ENCODE measurements at regions not wholly inside any gene's neighbourhood (a gene's known extent, or its start where the extent isn't known, plus 50 kb on each side); places are given as distances from the start of the nearest gene placed in this dataset.

DNA sequence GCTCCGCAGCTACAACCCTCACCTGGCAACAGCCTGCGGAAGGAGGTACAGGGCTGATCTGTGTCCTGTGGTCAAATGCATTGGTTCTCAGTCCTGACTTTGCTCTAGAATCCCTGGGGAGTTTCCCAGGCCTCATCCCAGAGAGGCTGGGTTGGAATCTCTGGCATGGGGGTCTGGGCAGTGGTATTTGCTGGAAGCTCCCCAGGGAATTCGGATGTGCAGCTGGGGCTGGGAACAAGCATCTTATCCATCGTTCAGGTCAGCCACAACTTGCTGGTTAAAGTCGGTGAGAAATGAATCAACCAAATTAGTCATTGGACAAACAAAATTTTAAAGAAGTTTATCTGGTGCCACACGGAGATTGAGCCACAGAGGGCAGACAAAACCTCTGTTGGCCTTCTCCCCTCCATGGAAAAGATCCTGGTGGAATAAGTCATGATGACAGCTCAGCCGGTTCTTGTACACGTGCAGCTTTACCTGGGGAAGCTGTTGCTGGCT lies 231.2 kb downstream of the FOXL1 start:
- no peak for DNase-seq

DNA sequence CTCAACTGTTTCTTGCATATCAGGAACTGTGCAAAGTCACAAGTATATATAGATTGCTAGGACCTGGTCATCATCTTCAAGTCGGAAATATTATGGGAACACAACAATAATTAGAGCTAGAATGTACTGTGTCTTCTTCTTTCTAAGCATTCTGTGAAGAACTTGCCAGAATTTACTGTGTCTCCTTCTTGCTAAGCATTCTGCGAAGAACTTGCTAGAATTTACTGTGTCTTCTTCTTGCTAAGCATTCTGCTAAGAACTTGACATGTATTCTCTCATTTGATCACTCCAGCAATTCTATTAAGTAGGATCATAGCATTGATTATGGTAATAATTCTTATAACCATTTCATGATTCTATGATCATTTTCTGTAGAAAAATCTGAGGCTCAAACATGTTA lies 231.7 kb downstream of the FOXL1 start:
- DNase-seq, result no peak

DNA sequence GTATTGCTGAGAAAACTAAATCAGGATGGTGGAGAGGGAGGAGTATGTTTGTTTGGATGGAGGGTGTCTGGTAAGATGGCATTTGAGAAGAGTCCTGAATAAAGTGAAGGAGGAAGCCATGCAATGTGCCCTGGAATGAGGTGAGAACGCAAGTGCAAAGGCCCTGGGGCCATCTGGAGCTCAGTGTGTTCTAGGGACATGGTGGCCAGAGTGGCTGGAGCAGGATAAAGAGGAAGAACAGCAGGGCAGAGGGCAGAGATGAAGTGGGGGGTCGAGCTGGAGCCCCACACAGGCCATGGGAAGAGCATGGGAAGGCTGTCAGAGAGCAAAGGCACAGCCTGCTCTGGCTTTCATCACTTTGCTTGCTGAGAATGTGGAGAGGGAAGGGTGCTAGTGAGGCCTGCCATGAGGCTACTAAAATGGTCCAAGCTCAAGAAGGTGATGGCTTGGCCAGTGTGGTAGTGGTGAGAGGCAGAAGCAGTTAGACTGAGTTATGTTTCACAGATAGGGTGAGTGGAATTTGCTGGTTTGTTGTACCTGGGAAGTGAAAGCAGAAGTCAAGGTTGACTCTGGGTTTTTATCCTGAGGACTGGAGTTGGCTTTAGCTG lies 234.1 kb downstream of the FOXL1 start:
- no peak for DNase-seq

- no peak for DNase-seq
Observed at GRCh38 chr16:86814256-86814655, 235.9 kb downstream of the FOXL1 start.

- DNase-seq, result no peak
Observed at GRCh38 chr16:86816930-86817625, 238.7 kb downstream of the FOXL1 start.

- no peak for DNase-seq
Observed at GRCh38 chr16:86818671-86819532, 240.6 kb downstream of the FOXL1 start.

GRCh38 chr16:86819533-86819892 lies 241.2 kb downstream of the FOXL1 start:
- DNase-seq, result no peak

DNA sequence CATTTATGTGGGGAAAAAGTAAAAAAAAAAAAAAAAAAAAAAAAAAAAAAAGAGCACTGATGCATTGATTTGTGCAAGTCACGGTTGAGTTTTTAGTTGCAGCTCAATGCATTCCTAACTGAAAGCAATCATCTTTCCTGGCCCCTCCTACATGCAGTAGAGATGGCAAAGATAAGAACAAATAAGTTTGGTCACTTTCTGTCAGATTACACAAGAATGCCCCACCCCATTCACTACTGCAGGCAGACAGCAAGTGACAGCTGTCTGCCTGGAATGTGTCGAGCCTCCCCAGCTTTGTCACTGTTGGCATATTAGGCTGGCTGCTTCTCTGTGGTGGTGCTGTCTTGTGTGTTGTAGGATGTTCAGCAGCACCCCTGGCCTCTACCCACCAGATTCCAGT lies 243.5 kb downstream of the FOXL1 start:
- DNase-seq, result no peak

DNA sequence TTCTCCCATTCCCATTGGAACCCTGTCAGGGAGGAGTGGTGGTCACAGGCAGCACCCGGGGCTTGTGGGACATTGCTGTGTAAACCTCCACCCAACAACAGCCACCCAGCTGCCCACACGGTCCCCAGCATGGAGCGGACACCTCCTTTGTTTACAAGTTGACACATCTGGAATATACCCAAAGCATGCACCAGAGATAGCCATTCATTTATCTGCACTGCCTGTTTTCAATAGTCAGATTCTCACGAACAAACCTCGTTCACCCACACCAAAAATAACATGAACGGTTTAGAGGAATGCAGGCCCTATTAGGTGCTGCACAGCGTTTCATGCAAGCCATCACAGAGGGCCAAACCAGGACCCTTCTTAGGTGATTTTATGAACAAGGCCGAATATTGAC lies 244.8 kb downstream of the FOXL1 start:
- no peak for DNase-seq

DNA sequence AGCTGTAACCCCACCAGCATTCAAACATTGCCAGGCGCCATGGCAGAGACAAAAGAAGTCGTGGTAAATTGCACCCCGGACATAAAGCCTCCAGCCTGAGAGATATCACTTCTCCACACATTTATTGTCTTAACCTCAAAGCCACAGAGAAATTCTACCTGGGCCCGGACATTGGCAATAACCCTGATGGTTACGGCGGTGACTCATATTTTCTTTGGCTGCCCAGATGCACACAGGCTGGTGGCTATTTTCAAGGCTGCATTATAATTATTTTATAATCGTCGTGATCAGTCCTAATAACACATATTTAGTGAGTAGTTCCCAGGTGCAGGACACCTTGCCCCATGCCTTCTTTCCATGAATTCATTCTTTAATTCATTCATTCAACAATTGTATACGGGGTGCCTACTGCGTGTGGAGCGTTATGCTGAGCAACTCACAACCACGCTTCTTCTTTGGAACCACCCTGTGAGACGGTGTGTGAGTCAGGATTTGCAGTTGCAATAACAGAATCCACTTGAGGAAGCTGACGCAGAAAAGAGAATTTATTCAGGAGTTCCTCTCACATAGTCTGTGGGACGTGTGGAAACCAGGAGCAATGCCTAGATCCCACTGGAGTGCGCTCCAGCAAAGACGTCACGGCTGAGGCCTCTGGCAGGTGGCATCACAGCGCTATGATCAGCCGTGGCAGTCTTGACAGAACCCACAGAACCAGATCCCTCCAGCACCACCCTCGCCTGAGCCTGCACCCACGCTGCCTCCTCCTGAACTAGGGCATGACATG lies 245.7 kb downstream of the FOXL1 start:
- no peak for DNase-seq

DNA sequence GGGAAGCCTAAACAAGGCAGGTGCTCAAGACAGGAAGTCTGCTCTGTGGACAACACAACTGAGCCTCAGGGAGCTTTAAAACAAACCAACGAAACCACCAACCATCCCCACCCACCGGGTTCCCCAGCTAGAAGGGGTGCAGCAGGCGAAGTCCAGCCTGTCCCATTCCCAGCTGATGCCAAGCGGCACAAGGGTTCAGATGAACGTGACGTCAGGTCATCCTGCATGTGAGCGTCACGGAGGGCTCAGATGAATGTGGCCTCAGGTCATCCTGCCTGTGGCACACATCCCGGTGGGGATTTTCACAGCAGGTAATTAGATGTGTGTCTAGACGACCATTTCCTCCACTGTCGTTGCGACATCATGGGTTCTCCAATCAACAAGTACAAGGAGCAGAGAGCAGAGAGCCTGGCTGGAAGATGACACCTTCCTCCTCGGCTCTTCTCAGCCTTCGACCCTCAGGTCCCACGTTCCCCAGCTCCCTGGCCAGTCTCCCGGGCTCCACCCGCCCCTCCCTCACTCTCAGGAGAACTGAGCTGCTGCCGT lies 246.5 kb downstream of the FOXL1 start:
- no peak for DNase-seq

DNA sequence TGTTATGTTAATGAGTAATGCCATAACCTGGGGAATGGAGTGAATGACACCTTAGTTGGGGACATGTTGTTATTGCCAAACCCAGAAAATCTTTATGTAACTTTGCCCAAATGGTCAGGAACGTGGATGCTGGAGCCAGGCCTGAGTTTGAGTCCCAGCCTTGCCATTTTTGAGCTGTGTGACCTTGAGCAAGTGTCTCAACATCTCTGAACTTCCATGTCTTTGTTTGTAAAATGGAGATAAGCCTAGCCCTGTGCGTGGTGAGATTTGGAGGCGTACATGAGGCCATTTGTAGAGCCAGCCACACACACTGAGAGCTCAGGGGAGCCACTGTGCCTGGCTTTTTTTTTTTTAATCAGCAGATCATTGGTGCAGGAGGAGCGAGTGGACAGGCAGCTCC lies 247.3 kb downstream of the FOXL1 start:
- no peak for DNase-seq

- DNase-seq, result no peak
Observed at GRCh38 chr16:86826941-86827340, 248.6 kb downstream of the FOXL1 start.

DNA sequence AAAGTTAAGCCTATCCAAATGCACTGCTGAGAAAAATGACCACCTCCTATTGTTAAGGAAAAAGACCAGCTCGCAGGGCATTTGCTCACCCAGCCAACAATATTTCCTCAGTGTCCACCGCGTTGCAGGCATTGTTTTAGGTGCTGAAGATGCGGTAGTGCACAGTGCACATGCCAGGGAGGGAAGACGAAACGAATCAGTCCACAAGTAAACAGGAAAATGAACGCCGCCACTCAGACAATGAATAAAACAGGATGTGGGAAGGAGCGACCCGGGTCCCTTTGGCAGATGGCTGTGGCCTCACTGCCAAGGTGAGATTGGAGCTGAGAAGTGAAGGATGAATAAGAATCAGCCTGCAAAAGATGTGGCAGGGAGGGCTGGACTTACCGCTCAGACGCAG lies 249.2 kb downstream of the FOXL1 start:
- no peak for DNase-seq

DNA sequence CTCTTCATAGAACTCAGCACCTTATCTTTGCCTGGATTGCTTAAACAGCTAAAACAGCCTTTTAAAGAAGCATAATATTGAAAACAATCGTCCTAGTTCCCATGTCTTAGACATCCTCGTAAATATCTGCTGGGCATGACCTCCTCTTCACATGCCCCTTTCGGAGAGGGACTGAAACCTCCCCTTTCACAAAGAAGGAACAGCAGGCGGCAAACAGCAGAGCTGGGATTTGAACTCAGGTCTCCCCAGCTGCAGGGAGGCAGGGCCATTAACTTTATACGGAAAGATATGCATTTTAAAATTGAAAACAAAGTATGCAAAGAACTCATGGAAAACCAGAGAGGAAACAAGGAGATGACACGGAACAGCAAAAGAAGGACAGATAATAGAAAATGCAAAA lies 249.9 kb downstream of the FOXL1 start:
- no peak for DNase-seq

DNA sequence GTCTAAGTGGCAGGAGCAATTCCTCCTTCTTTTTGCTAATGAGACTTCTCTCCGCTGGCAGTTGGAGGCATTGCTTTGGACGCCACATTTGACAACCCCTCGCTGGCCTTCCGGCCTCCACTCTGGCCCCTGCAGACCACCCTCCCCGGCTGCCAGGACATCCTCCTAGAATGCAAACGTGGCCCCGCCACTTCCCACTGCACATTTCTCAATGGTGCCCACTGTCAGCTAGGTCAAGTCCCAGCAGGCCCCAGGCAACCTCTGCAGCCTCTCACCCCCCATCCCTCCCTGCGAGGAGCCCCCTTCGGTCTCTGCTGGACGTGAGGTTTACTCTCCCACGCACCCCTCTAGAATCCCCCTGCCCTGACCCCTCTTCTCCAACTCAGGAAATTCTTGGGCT lies 250.3 kb downstream of the FOXL1 start:
- no peak for DNase-seq

DNA sequence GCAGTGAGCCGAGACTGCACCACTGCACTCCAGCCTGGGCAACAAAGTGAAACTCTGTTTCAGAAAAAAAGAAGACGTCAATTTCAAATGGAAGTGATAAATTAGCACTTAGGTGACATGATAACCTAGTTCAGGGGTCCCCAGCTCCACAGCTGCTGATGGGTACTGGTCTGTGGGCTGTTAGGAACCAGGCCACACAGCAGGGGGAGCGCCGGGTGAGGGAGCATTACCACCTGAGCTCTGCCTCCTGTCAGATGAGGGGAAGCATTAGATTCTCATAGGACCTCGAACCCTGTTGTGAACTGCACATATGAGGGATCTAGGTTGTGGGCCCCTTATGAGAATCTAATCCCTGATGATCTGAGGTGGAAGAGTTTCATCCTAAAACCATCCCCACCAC lies 253.0 kb downstream of the FOXL1 start:
- no peak for DNase-seq

- DNase-seq, result no peak
Observed at GRCh38 chr16:86833136-86833535, 254.8 kb downstream of the FOXL1 start.

DNA sequence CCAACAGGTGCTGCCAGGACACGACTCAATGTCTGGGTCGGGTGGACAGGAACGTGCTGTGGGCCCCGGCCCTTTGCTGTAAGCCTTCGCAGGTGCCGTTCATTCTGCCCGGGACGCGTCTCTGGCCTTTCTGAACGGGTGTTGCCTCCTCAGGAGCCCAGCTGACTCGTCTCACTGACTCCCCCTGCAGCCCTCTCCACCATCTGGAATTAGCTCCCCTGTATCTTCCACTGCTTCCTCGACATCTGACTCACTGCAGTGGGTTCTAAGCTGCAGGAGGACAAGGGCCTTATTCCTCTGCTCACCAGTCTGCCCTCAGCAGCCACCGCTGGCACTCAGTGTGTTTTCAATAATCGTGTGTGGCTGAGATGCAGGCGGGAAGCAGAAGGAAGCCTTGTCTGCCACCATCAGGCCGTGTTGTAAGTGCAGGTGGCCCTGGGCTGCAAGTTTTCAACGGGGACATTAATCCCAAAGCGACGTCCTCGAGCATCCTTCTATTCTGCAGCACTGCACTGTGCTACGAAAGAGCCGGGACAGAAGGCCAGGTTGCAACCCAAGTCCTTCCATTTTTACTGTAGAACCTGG lies 256.2 kb downstream of the FOXL1 start:
- no peak for DNase-seq

- DNase-seq, result no peak
Observed at GRCh38 chr16:86835982-86836381, 257.6 kb downstream of the FOXL1 start.

DNA sequence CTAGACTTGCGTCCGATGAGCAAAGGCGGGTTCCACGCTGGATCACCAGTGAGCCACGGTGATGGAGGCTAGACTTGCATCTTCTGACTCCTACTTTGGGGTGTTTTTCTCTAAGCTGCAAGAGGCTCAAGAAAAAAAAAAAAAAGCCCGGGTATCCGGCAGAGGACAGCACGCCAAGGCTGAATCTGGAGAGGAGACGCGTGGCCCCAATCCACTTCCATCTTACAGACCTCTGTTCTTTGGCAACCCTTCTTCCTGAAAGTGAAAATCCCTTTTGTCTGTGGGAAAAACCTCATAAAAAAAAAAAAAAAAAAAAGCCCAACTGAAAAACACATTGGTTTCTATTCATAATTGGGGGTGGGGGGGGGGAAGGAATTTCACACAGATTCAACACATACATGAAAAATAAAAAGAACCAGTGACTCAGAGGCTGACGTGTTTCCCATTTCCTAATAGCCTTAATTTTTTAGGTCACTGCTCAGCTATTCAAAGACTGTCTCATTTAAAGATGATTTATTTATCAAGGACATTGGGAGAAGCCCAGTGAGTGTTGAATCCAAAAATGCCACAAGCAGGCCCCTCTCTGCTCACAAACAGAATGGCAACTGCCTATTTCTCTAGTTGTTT lies 258.3 kb downstream of the FOXL1 start:
- DNase-seq, result no peak

DNA sequence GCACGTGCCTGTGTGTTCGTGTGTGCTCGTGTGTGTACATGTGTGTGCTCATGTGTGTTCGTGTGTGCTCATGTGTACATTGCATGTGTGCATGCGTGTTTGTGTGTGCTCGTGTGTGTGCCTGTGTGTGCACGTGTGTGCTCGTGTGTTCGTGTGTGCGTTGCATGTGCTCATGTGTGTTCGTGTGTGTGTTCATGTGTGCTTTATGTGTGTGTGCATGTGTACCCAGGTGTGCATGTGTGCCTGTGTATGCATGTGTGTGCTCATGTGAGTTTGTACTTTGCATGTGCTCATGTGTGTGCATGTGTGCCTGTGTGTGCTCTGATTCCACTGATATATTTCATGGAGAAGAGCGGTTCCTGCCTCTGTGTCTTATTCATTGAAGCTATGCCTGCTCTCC lies 265.5 kb downstream of the FOXL1 start:
- no peak for DNase-seq

Data from COR-L47 (cell line).